ENCODE measurements at regions not wholly inside any gene's neighbourhood (a gene's known extent, or its start where the extent isn't known, plus 50 kb on each side); places are given as distances from the start of the nearest gene placed in this dataset.
A peak's percentile ranks its signal among the peaks of the same experiment; 100 is the strongest.
"Not testable (repeated sequence)": the region's sequence is repeated elsewhere in the genome, so short reads cannot be mapped to it uniquely, and the experiment has no call there.

DNA sequence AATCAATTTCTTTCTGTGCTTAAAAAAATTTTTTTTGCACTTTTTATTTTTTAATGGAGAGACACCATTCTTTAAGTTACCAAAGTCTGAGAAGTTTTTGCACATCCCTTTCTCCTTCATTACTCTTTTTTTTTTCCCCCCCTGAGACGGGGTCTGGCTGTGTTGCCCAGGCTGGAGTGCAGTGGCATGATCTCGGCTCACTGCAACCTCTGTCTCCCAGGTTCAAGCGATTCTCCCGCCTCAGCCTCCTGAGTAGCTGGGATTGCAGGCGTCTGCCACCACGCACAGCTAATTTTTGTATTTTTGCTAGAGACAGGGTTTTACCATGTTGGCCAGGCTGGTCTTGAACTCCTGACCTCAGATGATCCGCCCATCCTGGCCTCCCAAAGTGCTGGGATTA lies 104.3 kb downstream of the UTRN start:
- H4K8ac ChIP-seq (ENCODE audit: extremely low read depth, insufficient read depth, low read length); H3K23ac ChIP-seq (ENCODE audit: insufficient read length); H2AK5ac ChIP-seq (ENCODE audit: low read depth, low read length); H3K14ac ChIP-seq (ENCODE audit: insufficient read length); H3K4me1 ChIP-seq (replicated peaks in 1 of 4; ENCODE audit: control insufficient read depth in 3 of 4, insufficient read depth in 4 of 4, low read length in 3 of 4); H3K4me3 ChIP-seq (ENCODE audit: extremely low read depth in 1 of 4, insufficient read depth in 2 of 4, low read depth in 3 of 4, low read length in 4 of 4); DNase-seq (ENCODE audit: low read depth in 1 of 2, low spot score in 2 of 2); H2BK20ac ChIP-seq (ENCODE audit: low read length); H4K5ac ChIP-seq (ENCODE audit: insufficient read length, low read depth, low read length); H3K18ac ChIP-seq (ENCODE audit: extremely low read depth, low read length); H2BK12ac ChIP-seq (ENCODE audit: low read depth, low read length); H3K9ac ChIP-seq (replicated peaks in 1 of 4; ENCODE audit: extremely low read depth in 1 of 4, low read depth in 3 of 4, low read length in 3 of 4); H3K36me3 ChIP-seq (ENCODE audit: control insufficient read depth in 2 of 4, insufficient read depth in 4 of 4, low read length in 3 of 4); H3K4ac ChIP-seq (replicated peaks; ENCODE audit: insufficient read length, low read depth, low read length); H2AFZ ChIP-seq (ENCODE audit: low read length); H4K20me1 ChIP-seq (replicated peaks in 1 of 2; ENCODE audit: control insufficient read depth in 1 of 2, insufficient read depth in 2 of 2, low read length in 2 of 2); FAIRE-seq; H4K91ac ChIP-seq (replicated peaks; ENCODE audit: insufficient read length, low read length); H2BK15ac ChIP-seq (ENCODE audit: low read length); CTCF ChIA-PET (ENCODE audit: partially characterized antibody); H3K56ac ChIP-seq (replicated peaks; ENCODE audit: insufficient read length, low read depth, low read length); H3K9me3 ChIP-seq (ENCODE audit: insufficient read depth in 2 of 2, low read depth in 1 of 2, low read length in 1 of 2); H2BK5ac ChIP-seq (ENCODE audit: low read depth, low read length); H3K27me3 ChIP-seq (replicated peaks in 1 of 4; ENCODE audit: control insufficient read depth in 3 of 4, extremely low read depth in 1 of 4, insufficient read depth in 3 of 4, low read length in 3 of 4); H3K27ac ChIP-seq (ENCODE audit: low read depth, low read length); H3K79me1 ChIP-seq (ENCODE audit: low read depth, low read length); H2BK120ac ChIP-seq (replicated peaks; ENCODE audit: low read depth, low read length); H3K4me2 ChIP-seq (ENCODE audit: insufficient read depth in 1 of 2, low read depth in 2 of 2, low read length in 2 of 2); H3K23me2 ChIP-seq (ENCODE audit: low read depth, low read length); POLR2A ChIA-PET (ENCODE audit: partially characterized antibody): not testable (repeated sequence)
- peak; percentile 41; the same call in 1 of the 2 replicates for TF ChIP-seq KDM1A (IDR thresholded peaks at IDR 0.05; ENCODE audit: borderline replicate concordance, low read length)
- 88% methylated on average over 5 of the region's 7 CpGs; no CpG with 5 or more reads in 1 of the 2 experiments for WGBS, 2 experiments (ENCODE audit: extremely low coverage in 1 of 2, insufficient coverage in 1 of 2, insufficient read length in 1 of 2, insufficient replicate concordance in 2 of 2, low coverage in 1 of 2, low lambda C conversion rate in 2 of 2, missing lambda C conversion rate in 1 of 2)
- peaks cover 0 to 27% of the 10 kb centered on the region in 2 experiments; a peak in 2 of 4 replicates for H3K79me2 ChIP-seq (ENCODE audit: control insufficient read depth in 1 of 2, insufficient read depth in 2 of 2, low read length in 2 of 2)

Measured in H1 (cell line).